ENCODE measurements at regions not wholly inside any gene's neighbourhood (a gene's known extent, or its start where the extent isn't known, plus 50 kb on each side); places are given as distances from the start of the nearest gene placed in this dataset.
"Not testable (repeated sequence)": the region's sequence is repeated elsewhere in the genome, so short reads cannot be mapped to it uniquely, and the experiment has no call there.

GRCh38 chr10:109801191-109801590 is 122.1 kb downstream of the XPNPEP1 start:
- TF ChIP-seq CTCF, POLR2A (IDR thresholded peaks at IDR 0.05): not testable (repeated sequence)
